Activated CD4-positive, alpha-beta memory T cell treated with anti-CD3 and anti-CD28 coated beads, Interleukin-2, amount 10 ng/mL, durations not matched to agents 7 days and 5 days (primary cell): ENCODE measurements at regions not wholly inside any gene's neighbourhood (a gene's known extent, or its start where the extent isn't known, plus 50 kb on each side); places are given as distances from the start of the nearest gene placed in this dataset.

Source experiments
- CTCF ChIA-PET: fragments of 350-600 bp; sonication (Branson Sonifier 250); formaldehyde crosslinking; loops from one replicate; lab custom pipeline; 2021; ENCODE audit warnings: antibody characterized with exemption, inconsistent platforms; lab: Charles Lee
- POLR2A ChIA-PET: fragments of 350-600 bp; sonication (Branson Sonifier 250); formaldehyde crosslinking; loops from one replicate; lab custom pipeline; 2021; ENCODE audit warnings: antibody characterized with exemption; lab: Charles Lee
- DNase-seq: peaks from one replicate; pipeline ENCODE4 v3.0.0-alpha.2; 2020
- H3K27ac Mint-ChIP-seq: one replicate; pipeline ENCODE4 v1.8.0; 2021; ENCODE audit warnings: mild to moderate bottlenecking, mixed read lengths
- H3K27me3 Mint-ChIP-seq: one replicate; pipeline ENCODE4 v1.8.0; 2021; ENCODE audit warnings: mixed read lengths
- H3K36me3 Mint-ChIP-seq: one replicate; pipeline ENCODE4 v1.8.0; 2021; ENCODE audit warnings: low read depth, mixed read lengths
- H3K4me1 Mint-ChIP-seq: one replicate; pipeline ENCODE4 v1.8.0; 2021; ENCODE audit warnings: mixed read lengths
- H3K4me3 Mint-ChIP-seq: one replicate; pipeline ENCODE4 v1.8.0; 2021; ENCODE audit warnings: mild to moderate bottlenecking, mixed read lengths
- H3K9me3 Mint-ChIP-seq: one replicate; pipeline ENCODE4 v1.8.0; 2021; ENCODE audit warnings: mixed read lengths

DNA sequence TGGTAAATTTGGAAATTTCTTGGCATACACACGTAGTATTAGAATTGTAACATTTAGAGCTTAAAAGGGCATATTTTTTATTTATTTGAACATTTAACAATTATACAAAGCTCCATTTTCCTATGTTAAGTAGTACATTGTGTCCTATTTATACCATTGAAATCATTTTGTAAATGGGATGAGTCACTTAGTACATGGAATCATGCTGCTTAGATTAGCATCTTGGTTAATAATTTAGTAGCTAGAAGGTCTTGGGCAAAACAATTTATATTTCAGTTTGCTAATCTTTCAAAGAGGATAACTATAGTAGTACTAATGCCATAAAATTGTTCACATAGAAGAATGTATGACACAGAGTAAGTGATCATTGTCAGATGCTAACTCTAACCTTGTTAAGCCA, 450.1 kb upstream of the LUZP2 start:
- DNase-seq, result no peak
- no peaks in the 10 kb centered on the region for H3K4me1 Mint-ChIP-seq
- H3K27ac Mint-ChIP-seq, result no peak overlapping the region
- ChIA-PET CTCF (no interaction called here), POLR2A (no interaction called here)
- H3K4me3 Mint-ChIP-seq, result no peak overlapping the region
- peaks cover 18% of the 10 kb centered on the region for H3K9me3 Mint-ChIP-seq
- H3K27me3 Mint-ChIP-seq, result no peaks in the 10 kb centered on the region
- H3K36me3 Mint-ChIP-seq, result no peaks in the 10 kb centered on the region

DNA sequence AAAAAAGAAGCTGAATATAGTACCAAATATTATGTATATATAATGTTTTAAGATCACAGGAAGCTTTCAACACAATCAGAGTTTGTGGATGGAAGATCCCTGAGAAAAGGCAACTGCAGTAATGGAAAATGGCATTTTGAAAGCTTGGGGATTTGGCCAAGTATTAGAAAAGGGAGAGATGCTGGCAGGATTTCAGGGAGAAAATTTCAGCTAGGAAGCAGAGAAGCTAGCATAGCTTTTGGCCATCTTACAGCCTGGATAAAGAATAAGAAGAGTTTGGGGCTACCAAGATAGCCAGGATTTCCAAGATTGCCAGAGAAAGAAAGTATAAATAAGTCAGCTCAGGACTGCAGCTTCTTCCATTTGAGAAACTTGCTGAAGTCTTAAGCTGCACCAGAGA, 440.8 kb upstream of the LUZP2 start:
- H3K27ac Mint-ChIP-seq, result no peak overlapping the region
- H3K9me3 Mint-ChIP-seq, result peaks cover 2% of the 10 kb centered on the region
- H3K27me3 Mint-ChIP-seq, result no peaks in the 10 kb centered on the region
- DNase-seq, result no peak
- no peaks in the 10 kb centered on the region for H3K36me3 Mint-ChIP-seq
- no peaks in the 10 kb centered on the region for H3K4me1 Mint-ChIP-seq
- H3K4me3 Mint-ChIP-seq, result no peak overlapping the region
- POLR2A ChIA-PET, result no interaction called here
- CTCF ChIA-PET, result no interaction called here

DNA sequence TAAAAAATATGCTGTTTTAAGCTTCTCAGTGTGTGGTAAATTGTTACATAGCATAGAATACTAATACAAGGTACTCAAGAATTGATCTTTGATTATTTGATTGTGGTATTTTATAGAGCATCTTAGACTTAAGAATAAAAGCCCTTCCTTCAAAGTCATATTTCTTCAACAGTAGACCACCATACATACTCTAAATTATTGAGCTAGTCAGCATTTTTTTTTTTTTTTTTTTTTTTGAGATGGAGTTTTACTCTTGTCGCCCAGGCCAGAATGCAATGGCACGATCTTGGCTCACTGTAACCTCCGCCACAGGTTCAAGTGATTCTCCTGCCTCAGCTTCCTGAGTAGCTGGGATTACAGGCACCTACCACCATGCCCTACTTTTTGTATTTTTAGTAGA, 436.7 kb upstream of the LUZP2 start:
- ChIA-PET POLR2A (no interaction called here), CTCF (interaction anchor here (0.7 kb wide), 1 partner anchor 22 kb away, joined by 3 read pairs; no protein-coding TSS in a partner anchor)
- no peaks in the 10 kb centered on the region for H3K4me1 Mint-ChIP-seq
- H3K36me3 Mint-ChIP-seq, result no peaks in the 10 kb centered on the region
- H3K27ac Mint-ChIP-seq, result no peak overlapping the region
- peaks cover 2% of the 10 kb centered on the region for H3K9me3 Mint-ChIP-seq
- no peak for DNase-seq
- no peak overlapping the region for H3K4me3 Mint-ChIP-seq
- H3K27me3 Mint-ChIP-seq, result no peaks in the 10 kb centered on the region

DNA sequence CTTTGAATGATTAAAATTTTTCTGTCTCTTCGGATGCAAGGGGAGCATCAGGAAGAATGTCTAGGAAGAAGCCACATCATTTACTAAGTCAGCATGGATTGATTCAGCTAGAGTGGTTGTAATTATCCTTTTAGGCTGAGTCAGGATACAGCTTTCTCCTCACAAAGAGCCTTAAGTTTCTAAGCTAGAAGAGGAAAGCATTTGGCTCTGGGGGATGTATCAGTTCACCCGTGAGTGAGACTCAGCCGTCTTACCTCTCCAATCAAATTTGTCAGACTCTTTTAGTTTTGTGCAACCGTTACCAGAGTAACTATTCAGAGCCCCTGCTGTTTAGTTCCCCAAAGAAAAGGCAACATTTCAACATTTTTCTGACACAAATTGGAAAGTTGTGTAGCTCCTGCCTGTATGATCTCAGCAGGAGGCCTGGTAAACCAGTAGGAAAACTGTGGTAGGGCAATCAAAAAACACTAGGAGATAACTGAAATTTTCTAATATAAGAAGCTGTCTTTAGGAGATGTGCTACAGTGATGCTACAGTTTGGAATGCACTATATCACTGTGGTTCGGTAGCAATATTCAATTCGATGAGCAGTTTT, 432.4 kb upstream of the LUZP2 start:
- CTCF ChIA-PET, result no interaction called here

DNA sequence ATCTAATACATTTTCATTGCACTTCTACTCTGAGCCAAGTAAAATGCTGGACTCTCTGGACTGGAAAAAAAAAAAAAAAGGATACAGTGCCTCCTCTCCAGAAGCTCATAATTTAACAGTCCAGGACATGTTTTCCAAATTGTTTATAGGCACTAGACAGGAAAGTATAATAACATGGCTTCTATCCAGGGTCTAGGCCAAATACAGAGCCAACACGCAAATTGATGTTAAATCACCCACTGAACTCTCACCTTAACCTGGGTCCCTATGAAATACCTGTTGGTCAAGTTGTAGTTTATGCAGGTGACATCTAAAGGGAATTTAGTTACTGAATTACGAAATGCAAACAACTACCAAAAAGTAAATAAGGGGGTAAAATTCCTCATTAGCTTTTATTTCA, 428.7 kb upstream of the LUZP2 start:
- Mint-ChIP-seq H3K9me3 (peaks cover 2% of the 10 kb centered on the region), H3K27me3 (no peaks in the 10 kb centered on the region), H3K4me1 (no peaks in the 10 kb centered on the region), H3K27ac (no peak overlapping the region), H3K36me3 (no peaks in the 10 kb centered on the region), H3K4me3 (no peak overlapping the region)
- ChIA-PET POLR2A (no interaction called here), CTCF (no interaction called here)
- no peak for DNase-seq

More for the DNA sequence above, 432.4 kb upstream of the LUZP2 start:
- Mint-ChIP-seq H3K27me3 (no peaks in the 10 kb centered on the region), H3K9me3 (no peaks in the 10 kb centered on the region), H3K27ac (no peak overlapping the region), H3K4me1 (no peaks in the 10 kb centered on the region), H3K4me3 (no peak overlapping the region), H3K36me3 (no peaks in the 10 kb centered on the region)
- no peak for DNase-seq
- POLR2A ChIA-PET, result no interaction called here

DNA sequence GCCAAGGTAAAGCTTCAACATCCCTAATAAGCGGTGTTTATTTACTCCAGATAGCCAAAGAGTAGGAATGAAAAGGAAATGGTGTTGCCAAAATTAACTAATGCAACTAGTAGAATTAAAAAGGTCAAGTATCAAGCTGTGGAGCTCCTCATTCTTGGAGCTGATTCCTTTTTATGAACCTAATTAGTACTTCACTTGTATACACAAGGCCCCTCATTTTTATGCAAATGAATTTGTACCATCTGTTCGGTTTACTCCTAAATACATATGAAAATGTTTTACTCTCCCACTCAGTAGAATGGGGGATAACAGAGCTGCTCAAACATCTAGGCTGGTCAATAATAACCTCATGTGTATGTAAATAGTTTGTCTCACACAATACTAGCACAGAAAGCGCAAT, 426.4 kb upstream of the LUZP2 start:
- ChIA-PET POLR2A (no interaction called here), CTCF (no interaction called here)
- no peaks in the 10 kb centered on the region for H3K4me1 Mint-ChIP-seq
- H3K27ac Mint-ChIP-seq, result no peak overlapping the region
- peaks cover 2% of the 10 kb centered on the region for H3K9me3 Mint-ChIP-seq
- H3K4me3 Mint-ChIP-seq, result no peak overlapping the region
- no peaks in the 10 kb centered on the region for H3K36me3 Mint-ChIP-seq
- no peaks in the 10 kb centered on the region for H3K27me3 Mint-ChIP-seq
- no peak for DNase-seq

DNA sequence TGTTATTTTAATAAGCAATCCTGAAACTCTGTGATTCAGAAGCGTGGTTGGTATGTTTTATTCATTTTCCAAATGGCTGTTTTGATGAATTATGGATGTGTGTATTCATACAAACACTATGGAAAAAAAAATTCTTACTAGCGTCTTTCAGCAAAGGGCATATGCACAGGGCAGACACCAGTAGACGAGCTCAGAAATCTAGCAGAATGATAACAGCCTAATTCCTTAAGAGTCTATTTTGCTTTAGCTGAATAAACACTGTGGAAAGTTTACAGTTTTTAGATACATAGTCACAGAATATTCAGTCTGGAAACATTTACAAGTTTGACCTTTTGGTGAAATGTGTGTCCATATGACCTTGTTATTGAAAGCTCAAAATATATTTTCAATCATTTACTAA, 418.8 kb upstream of the LUZP2 start:
- H3K36me3 Mint-ChIP-seq, result no peaks in the 10 kb centered on the region
- H3K4me1 Mint-ChIP-seq, result no peaks in the 10 kb centered on the region
- no peak overlapping the region for H3K27ac Mint-ChIP-seq
- H3K4me3 Mint-ChIP-seq, result no peak overlapping the region
- ChIA-PET CTCF (no interaction called here), POLR2A (no interaction called here)
- no peaks in the 10 kb centered on the region for H3K27me3 Mint-ChIP-seq
- no peak for DNase-seq
- H3K9me3 Mint-ChIP-seq, result peaks cover 8% of the 10 kb centered on the region

DNA sequence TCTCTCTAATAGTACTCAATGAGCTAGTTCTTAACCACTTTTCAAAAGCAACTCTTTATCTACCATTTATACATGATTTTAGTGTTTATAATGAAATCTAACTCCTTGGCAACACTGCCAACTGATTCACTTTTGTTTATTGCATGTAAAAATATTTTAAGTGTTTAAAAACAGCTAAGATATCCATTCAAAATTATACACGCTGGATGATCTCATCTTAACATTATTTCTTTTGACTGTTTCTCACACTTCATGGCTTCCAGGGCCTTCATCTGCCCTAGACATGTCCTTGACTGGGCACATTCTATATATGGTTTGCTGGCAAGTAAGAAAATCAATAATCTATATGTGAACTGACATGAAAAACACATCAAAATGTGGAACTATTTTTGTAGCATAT, 414.6 kb upstream of the LUZP2 start:
- POLR2A ChIA-PET, result no interaction called here
- H3K4me1 Mint-ChIP-seq, result no peaks in the 10 kb centered on the region

DNA sequence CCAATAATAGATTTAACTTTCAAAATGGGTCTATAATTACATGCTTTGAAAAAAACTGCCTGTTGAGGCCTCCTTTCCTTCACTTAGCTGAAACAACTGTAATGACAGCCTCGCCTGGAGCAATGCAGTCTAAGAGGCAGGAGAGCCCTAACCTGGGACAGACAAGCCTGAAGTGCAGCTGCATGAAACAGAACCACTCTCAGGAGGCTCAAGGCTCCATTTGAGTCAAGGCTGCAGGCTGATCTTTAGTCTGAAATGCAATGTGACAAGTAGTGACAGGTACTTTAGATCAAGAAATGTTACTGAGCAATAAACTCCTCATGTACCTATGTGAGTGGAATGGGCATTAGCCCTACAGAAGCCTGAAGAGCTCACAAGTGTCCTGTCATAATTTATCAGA, 414.0 kb upstream of the LUZP2 start:
- DNase-seq, result no peak
- H3K27me3 Mint-ChIP-seq, result no peaks in the 10 kb centered on the region
- POLR2A ChIA-PET, result no interaction called here
- H3K4me3 Mint-ChIP-seq, result no peak overlapping the region
- CTCF ChIA-PET, result no interaction called here
- H3K27ac Mint-ChIP-seq, result no peak overlapping the region
- H3K36me3 Mint-ChIP-seq, result no peaks in the 10 kb centered on the region
- H3K4me1 Mint-ChIP-seq, result no peaks in the 10 kb centered on the region
- peaks cover 19% of the 10 kb centered on the region for H3K9me3 Mint-ChIP-seq

More for the DNA sequence above, 414.6 kb upstream of the LUZP2 start:
- H3K27me3 Mint-ChIP-seq, result no peaks in the 10 kb centered on the region
- H3K4me3 Mint-ChIP-seq, result no peak overlapping the region
- CTCF ChIA-PET, result interaction anchor here (0.6 kb wide), 1 partner anchor 23 kb away, joined by 3 read pairs; no protein-coding TSS in a partner anchor
- no peaks in the 10 kb centered on the region for H3K36me3 Mint-ChIP-seq
- peaks cover 16% of the 10 kb centered on the region for H3K9me3 Mint-ChIP-seq
- no peak overlapping the region for H3K27ac Mint-ChIP-seq
- DNase-seq, result no peak

DNA sequence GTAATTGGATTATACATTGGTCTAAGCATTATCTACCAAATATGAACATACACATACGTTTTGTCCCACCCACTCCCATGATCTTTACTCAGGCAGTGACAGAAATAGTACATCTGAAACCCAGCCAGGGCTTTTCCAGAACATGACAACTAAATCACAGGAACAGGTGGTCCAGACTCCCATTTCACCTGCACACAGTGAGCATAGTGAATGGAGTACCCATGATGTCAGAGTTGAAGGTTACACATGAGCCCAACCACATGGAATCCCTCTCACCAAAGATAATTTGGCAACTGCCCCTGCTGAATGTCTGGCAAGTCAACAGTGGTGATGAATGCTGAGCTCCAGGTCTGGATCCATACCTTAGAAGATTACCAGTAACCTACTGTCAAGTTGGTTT, 411.9 kb upstream of the LUZP2 start:
- Mint-ChIP-seq H3K27ac (no peak overlapping the region), H3K4me3 (no peak overlapping the region), H3K4me1 (no peaks in the 10 kb centered on the region), H3K36me3 (no peaks in the 10 kb centered on the region), H3K27me3 (no peaks in the 10 kb centered on the region), H3K9me3 (peaks cover 12% of the 10 kb centered on the region)
- POLR2A ChIA-PET, result no interaction called here
- DNase-seq, result no peak
- CTCF ChIA-PET, result no interaction called here

DNA sequence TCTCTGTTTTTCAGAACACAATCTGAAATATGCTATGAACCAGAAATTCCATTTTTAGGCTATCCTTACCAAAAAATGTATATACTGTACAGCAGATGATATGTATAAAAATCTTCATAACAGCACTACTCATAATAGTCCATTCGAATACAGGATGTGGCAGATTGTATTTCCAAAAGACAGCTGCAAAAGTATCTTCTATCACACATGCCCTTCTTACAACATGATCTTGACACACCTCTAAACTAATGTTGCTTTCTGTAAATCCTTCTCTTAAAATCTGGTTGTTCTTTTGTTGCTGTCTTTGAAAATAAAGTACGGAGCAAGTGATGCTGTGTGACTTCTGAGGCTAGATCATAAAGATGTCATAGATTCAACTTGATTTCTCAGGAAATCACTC, 409.9 kb upstream of the LUZP2 start:
- Mint-ChIP-seq H3K27ac (no peak overlapping the region), H3K27me3 (no peaks in the 10 kb centered on the region), H3K36me3 (no peaks in the 10 kb centered on the region), H3K9me3 (peaks cover 11% of the 10 kb centered on the region), H3K4me3 (no peak overlapping the region), H3K4me1 (no peaks in the 10 kb centered on the region)
- ChIA-PET POLR2A (no interaction called here), CTCF (no interaction called here)
- no peak for DNase-seq

DNA sequence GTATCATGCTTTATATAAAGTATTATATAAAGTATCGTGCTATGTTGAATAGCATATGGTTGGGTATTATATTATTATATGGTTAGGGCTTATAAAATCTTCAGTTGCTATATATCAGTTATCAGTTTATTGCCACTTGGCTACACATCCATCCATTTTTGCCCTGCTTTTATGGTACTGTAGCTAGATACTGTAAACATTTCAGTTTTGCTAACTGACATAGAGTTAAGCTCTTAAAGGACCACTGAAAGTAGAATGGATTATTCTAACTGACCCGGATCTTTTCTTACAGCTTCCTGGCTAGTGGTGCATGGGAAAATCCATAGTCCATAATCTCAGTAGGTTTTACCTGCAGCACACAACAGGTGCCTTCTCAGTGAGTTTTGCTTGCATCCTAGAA, 405.3 kb upstream of the LUZP2 start:
- Mint-ChIP-seq H3K9me3 (peaks cover 17% of the 10 kb centered on the region), H3K27me3 (no peaks in the 10 kb centered on the region), H3K36me3 (no peaks in the 10 kb centered on the region), H3K4me3 (no peak overlapping the region), H3K4me1 (no peaks in the 10 kb centered on the region), H3K27ac (no peak overlapping the region)
- POLR2A ChIA-PET, result no interaction called here
- DNase-seq, result no peak
- CTCF ChIA-PET, result no interaction called here

DNA sequence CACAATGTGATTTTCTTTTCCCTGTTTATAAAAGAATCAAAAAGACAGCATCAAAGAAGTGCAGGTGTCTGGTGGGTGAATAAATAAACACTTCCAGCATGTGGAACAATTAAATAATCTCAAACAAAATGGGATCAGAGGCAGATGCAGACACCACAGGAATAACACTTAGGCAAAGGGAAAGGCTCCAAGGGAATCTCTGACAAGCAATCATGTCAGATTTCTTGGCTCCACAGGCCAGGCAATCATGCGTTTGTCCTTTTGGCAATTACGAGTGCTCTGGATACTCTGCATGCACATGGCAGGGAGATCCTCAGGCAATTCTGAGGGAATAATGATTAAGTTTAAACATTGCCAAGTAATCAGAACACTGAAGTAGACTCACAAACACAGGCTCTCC, 403.5 kb upstream of the LUZP2 start:
- ChIA-PET POLR2A (no interaction called here), CTCF (no interaction called here)
- Mint-ChIP-seq H3K9me3 (peaks cover 12% of the 10 kb centered on the region), H3K4me3 (no peak overlapping the region), H3K27me3 (no peaks in the 10 kb centered on the region), H3K4me1 (no peaks in the 10 kb centered on the region), H3K27ac (no peak overlapping the region), H3K36me3 (no peaks in the 10 kb centered on the region)
- DNase-seq, result no peak

DNA sequence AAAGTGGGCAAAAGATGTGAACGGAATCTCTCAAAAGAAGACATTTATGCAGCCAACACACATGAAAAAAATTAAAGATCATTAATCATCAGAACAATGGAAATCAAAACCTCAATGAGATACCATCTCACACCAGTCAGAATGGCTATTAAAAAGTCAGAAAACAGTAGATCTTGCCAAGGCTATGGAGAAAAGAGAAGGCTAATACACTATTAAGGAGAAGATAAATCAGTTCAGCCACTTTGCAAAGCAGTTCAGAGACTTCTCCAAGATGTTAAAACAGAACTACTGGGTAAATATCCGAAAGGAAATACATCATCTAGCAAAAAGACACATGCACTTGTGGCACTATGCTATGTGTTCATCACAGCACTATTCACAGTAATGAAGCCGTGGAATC, 388.2 kb upstream of the LUZP2 start:
- no peak overlapping the region for H3K4me3 Mint-ChIP-seq
- H3K27ac Mint-ChIP-seq, result no peak overlapping the region
- ChIA-PET POLR2A (no interaction called here), CTCF (no interaction called here)
- no peaks in the 10 kb centered on the region for H3K27me3 Mint-ChIP-seq
- DNase-seq, result no peak
- no peaks in the 10 kb centered on the region for H3K36me3 Mint-ChIP-seq
- no peaks in the 10 kb centered on the region for H3K4me1 Mint-ChIP-seq
- H3K9me3 Mint-ChIP-seq, result peaks cover 25% of the 10 kb centered on the region
